ENCODE measurements at regions not wholly inside any gene's neighbourhood (a gene's known extent, or its start where the extent isn't known, plus 50 kb on each side); places are given as distances from the start of the nearest gene placed in this dataset.
A peak's percentile ranks its signal among the peaks of the same experiment; 100 is the strongest.

GRCh38 chr1:90786709-90787108 is 69.6 kb upstream of the BARHL2 start:
- Histone ChIP-seq H3K9me3 (ENCODE audit: control insufficient read depth in 5 of 5, low read length in 5 of 5) (no peaks in the 10 kb centered on the region), H3K27ac (ENCODE audit: low read depth, low read length) (no peak overlapping the region), H3K36me3 (ENCODE audit: control insufficient read depth in 5 of 5, insufficient read depth in 5 of 5, low read length in 5 of 5) (no peaks in the 10 kb centered on the region), H3K4me3 (ENCODE audit: low read depth in 1 of 5, low read length in 5 of 5) (no peak overlapping the region), H3K27me3 (ENCODE audit: control insufficient read depth in 5 of 5, insufficient read depth in 4 of 5, low read length in 5 of 5) (no peaks in the 10 kb centered on the region), H3K4me1 (ENCODE audit: control insufficient read depth in 5 of 5, insufficient read depth in 5 of 5, low read length in 5 of 5) (peaks cover 0 to 4% (median 0%) of the 10 kb centered on the region in 5 donors), H3K9ac (ENCODE audit: low read length in 5 of 5) (no peak overlapping the region)

DNA sequence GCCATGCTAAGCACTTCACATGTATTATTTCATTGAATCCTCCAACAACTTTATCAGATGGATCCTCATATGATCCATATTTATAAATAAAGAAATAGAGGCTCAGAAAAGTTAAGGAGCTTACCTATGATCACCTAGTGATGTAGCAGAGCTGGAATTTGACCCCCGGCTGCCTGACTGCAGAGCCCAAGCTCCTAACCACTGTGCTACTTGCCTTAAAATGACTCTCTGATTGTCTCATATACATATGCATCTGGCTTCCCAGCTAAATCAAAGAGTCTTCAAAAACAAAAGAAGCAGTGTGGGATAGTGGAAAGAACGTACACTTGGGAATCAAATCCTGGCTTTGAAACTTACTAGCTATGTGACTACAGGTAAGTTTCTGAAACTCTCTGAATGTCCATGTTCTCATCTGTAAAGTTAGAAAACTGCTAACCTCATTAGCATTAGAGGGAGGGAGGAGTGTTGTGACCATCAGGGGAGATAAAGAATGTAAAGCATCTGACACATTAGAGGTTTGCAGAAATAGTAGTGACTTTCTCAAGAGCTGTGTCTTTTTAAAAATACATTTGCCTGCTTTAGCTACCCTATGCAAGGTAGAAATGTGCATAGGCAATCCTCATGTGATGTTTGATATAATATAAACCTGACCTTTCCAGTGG is 67.2 kb upstream of the BARHL2 start:
- H3K4me1 ChIP-seq (ENCODE audit: control insufficient read depth in 5 of 5, insufficient read depth in 5 of 5, low read length in 5 of 5) = peaks cover 0 to 19% (median 3%) of the 10 kb centered on the region in 5 donors
- no peak overlapping the region for H3K27ac ChIP-seq (ENCODE audit: low read depth, low read length)
- no peak overlapping the region for H3K4me3 ChIP-seq (ENCODE audit: low read depth in 1 of 5, low read length in 5 of 5)
- H3K27me3 ChIP-seq (ENCODE audit: control insufficient read depth in 5 of 5, insufficient read depth in 4 of 5, low read length in 5 of 5) = no peaks in the 10 kb centered on the region
- no peak overlapping the region for H3K9ac ChIP-seq (ENCODE audit: low read length in 5 of 5)
- no peaks in the 10 kb centered on the region for H3K9me3 ChIP-seq (ENCODE audit: control insufficient read depth in 5 of 5, low read length in 5 of 5)
- H3K36me3 ChIP-seq (ENCODE audit: control insufficient read depth in 5 of 5, insufficient read depth in 5 of 5, low read length in 5 of 5) = no peaks in the 10 kb centered on the region

- Histone ChIP-seq H3K9ac (ENCODE audit: low read length in 5 of 5) (no peak overlapping the region), H3K9me3 (ENCODE audit: control insufficient read depth in 5 of 5, low read length in 5 of 5) (no peaks in the 10 kb centered on the region), H3K27me3 (ENCODE audit: control insufficient read depth in 5 of 5, insufficient read depth in 4 of 5, low read length in 5 of 5) (no peaks in the 10 kb centered on the region), H3K27ac (ENCODE audit: low read depth, low read length) (no peak overlapping the region), H3K36me3 (ENCODE audit: control insufficient read depth in 5 of 5, insufficient read depth in 5 of 5, low read length in 5 of 5) (no peaks in the 10 kb centered on the region), H3K4me1 (ENCODE audit: control insufficient read depth in 5 of 5, insufficient read depth in 5 of 5, low read length in 5 of 5) (peaks cover 0 to 24% (median 3%) of the 10 kb centered on the region in 5 donors), H3K4me3 (ENCODE audit: low read depth in 1 of 5, low read length in 5 of 5) (no peak overlapping the region)
These were observed 66.1 kb upstream of the BARHL2 start for GRCh38 chr1:90783181-90783580.

GRCh38 chr1:90782046-90782445 is 64.9 kb upstream of the BARHL2 start:
- Histone ChIP-seq H3K27me3 (ENCODE audit: control insufficient read depth in 5 of 5, insufficient read depth in 4 of 5, low read length in 5 of 5) (no peaks in the 10 kb centered on the region), H3K9me3 (ENCODE audit: control insufficient read depth in 5 of 5, low read length in 5 of 5) (no peaks in the 10 kb centered on the region), H3K36me3 (ENCODE audit: control insufficient read depth in 5 of 5, insufficient read depth in 5 of 5, low read length in 5 of 5) (no peaks in the 10 kb centered on the region), H3K4me1 (ENCODE audit: control insufficient read depth in 5 of 5, insufficient read depth in 5 of 5, low read length in 5 of 5) (peaks cover 0 to 24% (median 3%) of the 10 kb centered on the region in 5 donors), H3K9ac (ENCODE audit: low read length in 5 of 5) (no peak overlapping the region), H3K4me3 (ENCODE audit: low read depth in 1 of 5, low read length in 5 of 5) (no peak overlapping the region), H3K27ac (ENCODE audit: low read depth, low read length) (no peak overlapping the region)

GRCh38 chr1:90781534-90781933 is 64.4 kb upstream of the BARHL2 start:
- H3K36me3 ChIP-seq (ENCODE audit: control insufficient read depth in 5 of 5, insufficient read depth in 5 of 5, low read length in 5 of 5) = no peaks in the 10 kb centered on the region
- no peaks in the 10 kb centered on the region for H3K9me3 ChIP-seq (ENCODE audit: control insufficient read depth in 5 of 5, low read length in 5 of 5)
- no peaks in the 10 kb centered on the region for H3K27me3 ChIP-seq (ENCODE audit: control insufficient read depth in 5 of 5, insufficient read depth in 4 of 5, low read length in 5 of 5)
- H3K4me1 ChIP-seq (ENCODE audit: control insufficient read depth in 5 of 5, insufficient read depth in 5 of 5, low read length in 5 of 5) = peaks cover 0 to 24% (median 3%) of the 10 kb centered on the region in 5 donors
- no peak overlapping the region for H3K27ac ChIP-seq (ENCODE audit: low read depth, low read length)
- H3K9ac ChIP-seq (ENCODE audit: low read length in 5 of 5) = no peak overlapping the region
- peak overlapping the region in 1 of 5 donors; percentile 6 for H3K4me3 ChIP-seq (ENCODE audit: low read depth in 1 of 5, low read length in 5 of 5)

DNA sequence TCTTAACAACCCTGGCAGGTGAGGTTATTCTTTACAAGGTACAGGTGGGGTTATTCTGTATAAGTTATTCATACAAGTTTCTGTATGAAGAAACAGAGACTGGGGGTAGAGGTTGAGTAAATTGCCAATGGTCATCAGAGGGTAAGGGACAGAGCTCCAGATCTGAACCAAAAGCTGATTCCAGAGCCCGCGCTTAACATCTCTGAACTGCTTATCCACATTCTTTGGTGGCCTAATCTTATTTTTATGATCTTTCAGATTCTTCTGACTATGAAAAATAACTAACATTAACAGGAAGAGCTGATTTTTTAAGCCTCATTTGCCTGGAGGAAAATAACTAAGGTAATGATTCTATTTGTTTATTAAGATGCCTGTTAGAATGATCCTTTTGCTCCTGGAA is 63.9 kb upstream of the BARHL2 start:
- Histone ChIP-seq H3K4me1 (ENCODE audit: control insufficient read depth in 5 of 5, insufficient read depth in 5 of 5, low read length in 5 of 5) (peaks cover 0 to 24% (median 3%) of the 10 kb centered on the region in 5 donors), H3K4me3 (ENCODE audit: low read depth in 1 of 5, low read length in 5 of 5) (no peak overlapping the region), H3K9me3 (ENCODE audit: control insufficient read depth in 5 of 5, low read length in 5 of 5) (no peaks in the 10 kb centered on the region), H3K9ac (ENCODE audit: low read length in 5 of 5) (no peak overlapping the region), H3K27ac (ENCODE audit: low read depth, low read length) (no peak overlapping the region), H3K27me3 (ENCODE audit: control insufficient read depth in 5 of 5, insufficient read depth in 4 of 5, low read length in 5 of 5) (no peaks in the 10 kb centered on the region), H3K36me3 (ENCODE audit: control insufficient read depth in 5 of 5, insufficient read depth in 5 of 5, low read length in 5 of 5) (no peaks in the 10 kb centered on the region)

GRCh38 chr1:90779573-90779972 is 62.5 kb upstream of the BARHL2 start:
- Histone ChIP-seq H3K27ac (ENCODE audit: low read depth, low read length) (no peak overlapping the region), H3K9me3 (ENCODE audit: control insufficient read depth in 5 of 5, low read length in 5 of 5) (no peaks in the 10 kb centered on the region)

DNA sequence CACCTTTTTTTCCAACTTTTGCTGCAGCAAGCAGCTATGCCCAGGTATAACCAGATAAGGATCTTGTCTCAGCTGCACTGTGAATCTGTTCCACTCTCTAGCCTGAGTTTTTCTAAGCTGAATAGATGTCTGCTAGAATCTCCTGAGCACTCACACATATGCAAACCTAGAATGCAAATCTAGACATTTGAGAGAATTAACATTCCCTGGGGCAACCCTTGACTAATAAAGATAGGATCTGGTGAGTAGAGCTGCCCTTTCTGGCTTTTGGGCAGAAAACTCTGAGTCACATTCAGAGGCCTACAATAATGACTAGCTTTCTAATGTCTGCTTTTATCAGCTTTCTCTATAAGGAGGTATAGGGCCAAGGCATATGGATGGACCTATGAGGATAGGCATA is 61.4 kb upstream of the BARHL2 start:
- Histone ChIP-seq H3K27ac (ENCODE audit: low read depth, low read length) (no peak overlapping the region), H3K4me3 (ENCODE audit: low read depth in 1 of 5, low read length in 5 of 5) (no peak overlapping the region), H3K4me1 (ENCODE audit: control insufficient read depth in 5 of 5, insufficient read depth in 5 of 5, low read length in 5 of 5) (peaks cover 0 to 24% (median 3%) of the 10 kb centered on the region in 5 donors), H3K27me3 (ENCODE audit: control insufficient read depth in 5 of 5, insufficient read depth in 4 of 5, low read length in 5 of 5) (no peaks in the 10 kb centered on the region), H3K9ac (ENCODE audit: low read length in 5 of 5) (no peak overlapping the region), H3K9me3 (ENCODE audit: control insufficient read depth in 5 of 5, low read length in 5 of 5) (no peaks in the 10 kb centered on the region), H3K36me3 (ENCODE audit: control insufficient read depth in 5 of 5, insufficient read depth in 5 of 5, low read length in 5 of 5) (no peaks in the 10 kb centered on the region)

More at GRCh38 chr1:90779573-90779972, 62.5 kb upstream of the BARHL2 start:
- no peak overlapping the region for H3K4me3 ChIP-seq (ENCODE audit: low read depth in 1 of 5, low read length in 5 of 5)
- no peaks in the 10 kb centered on the region for H3K27me3 ChIP-seq (ENCODE audit: control insufficient read depth in 5 of 5, insufficient read depth in 4 of 5, low read length in 5 of 5)
- H3K9ac ChIP-seq (ENCODE audit: low read length in 5 of 5) = no peak overlapping the region
- H3K4me1 ChIP-seq (ENCODE audit: control insufficient read depth in 5 of 5, insufficient read depth in 5 of 5, low read length in 5 of 5) = peaks cover 0 to 24% (median 3%) of the 10 kb centered on the region in 5 donors
- H3K36me3 ChIP-seq (ENCODE audit: control insufficient read depth in 5 of 5, insufficient read depth in 5 of 5, low read length in 5 of 5) = no peaks in the 10 kb centered on the region

- Histone ChIP-seq H3K36me3 (ENCODE audit: control insufficient read depth in 5 of 5, insufficient read depth in 5 of 5, low read length in 5 of 5) (no peaks in the 10 kb centered on the region), H3K9me3 (ENCODE audit: control insufficient read depth in 5 of 5, low read length in 5 of 5) (no peaks in the 10 kb centered on the region), H3K4me3 (ENCODE audit: low read depth in 1 of 5, low read length in 5 of 5) (no peak overlapping the region), H3K4me1 (ENCODE audit: control insufficient read depth in 5 of 5, insufficient read depth in 5 of 5, low read length in 5 of 5) (peaks cover 0 to under 1% (median 0%) of the 10 kb centered on the region in 5 donors), H3K27ac (ENCODE audit: low read depth, low read length) (no peak overlapping the region), H3K27me3 (ENCODE audit: control insufficient read depth in 5 of 5, insufficient read depth in 4 of 5, low read length in 5 of 5) (peaks cover 0 to 3% (median 0%) of the 10 kb centered on the region in 5 donors), H3K9ac (ENCODE audit: low read length in 5 of 5) (no peak overlapping the region)
These were observed 56.7 kb upstream of the BARHL2 start for GRCh38 chr1:90773812-90774211.

DNA sequence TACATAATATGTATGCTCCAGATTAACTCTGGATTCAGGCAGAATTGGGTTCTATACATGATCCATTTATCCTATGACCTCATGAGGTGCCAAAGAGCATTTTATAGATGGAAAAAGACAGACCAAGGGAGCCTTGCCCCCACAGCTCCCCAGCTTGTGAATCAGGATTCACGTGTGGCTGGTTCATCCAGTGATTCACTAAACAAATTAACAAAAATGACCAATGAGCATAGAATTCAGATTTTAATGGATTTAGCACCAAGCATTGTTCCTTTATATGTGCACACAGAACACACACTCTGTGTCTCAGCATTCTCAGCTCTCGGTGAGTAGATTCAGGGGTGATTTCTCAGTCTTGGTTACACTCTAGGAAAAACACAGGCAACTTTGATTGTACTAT is 51.7 kb upstream of the BARHL2 start:
- H3K9ac ChIP-seq (ENCODE audit: low read length in 5 of 5) = no peak overlapping the region

More for the DNA sequence above, 51.7 kb upstream of the BARHL2 start:
- H3K9me3 ChIP-seq (ENCODE audit: control insufficient read depth in 5 of 5, low read length in 5 of 5) = no peaks in the 10 kb centered on the region
- H3K27ac ChIP-seq (ENCODE audit: low read depth, low read length) = no peak overlapping the region
- peaks cover 0 to 4% (median 0%) of the 10 kb centered on the region in 5 donors for H3K27me3 ChIP-seq (ENCODE audit: control insufficient read depth in 5 of 5, insufficient read depth in 4 of 5, low read length in 5 of 5)
- no peaks in the 10 kb centered on the region for H3K4me1 ChIP-seq (ENCODE audit: control insufficient read depth in 5 of 5, insufficient read depth in 5 of 5, low read length in 5 of 5)
- H3K36me3 ChIP-seq (ENCODE audit: control insufficient read depth in 5 of 5, insufficient read depth in 5 of 5, low read length in 5 of 5) = no peaks in the 10 kb centered on the region
- no peak overlapping the region for H3K4me3 ChIP-seq (ENCODE audit: low read depth in 1 of 5, low read length in 5 of 5)
